GM13976 (cell line): ENCODE measurements at regions not wholly inside any gene's neighbourhood (a gene's known extent, or its start where the extent isn't known, plus 50 kb on each side); places are given as distances from the start of the nearest gene placed in this dataset.

Source experiments
- DNase-seq: peaks from one replicate; pipeline ENCODE4 v3.0.0; 2012; ENCODE audit warnings: low spot score
- in situ Hi-C: fragments of 300-500 bp; cut with MboI; formaldehyde crosslinking; loops from one replicate; pipeline ENCODE4 v1.12.0; 2022; ENCODE audit warnings: low sequenced_read_pairs, mixed read lengths, inconsistent platforms; ENCODE audit not compliant: unreplicated experiment
- TF ChIP-seq, protein P1 (sequence below): IDR thresholded peaks from 2 replicates; pipeline ENCODE4 v1.5.1; 2012; ENCODE audit warnings: borderline replicate concordance, mild to moderate bottlenecking; ENCODE audit not compliant: insufficient read depth; ENCODE audit errors: extremely low read depth, missing control alignments, control extremely low read depth

GRCh38 chr15:37518436-37518835 lies 416.0 kb upstream of the TMCO5A start:
- TF ChIP-seq, protein P1, sequence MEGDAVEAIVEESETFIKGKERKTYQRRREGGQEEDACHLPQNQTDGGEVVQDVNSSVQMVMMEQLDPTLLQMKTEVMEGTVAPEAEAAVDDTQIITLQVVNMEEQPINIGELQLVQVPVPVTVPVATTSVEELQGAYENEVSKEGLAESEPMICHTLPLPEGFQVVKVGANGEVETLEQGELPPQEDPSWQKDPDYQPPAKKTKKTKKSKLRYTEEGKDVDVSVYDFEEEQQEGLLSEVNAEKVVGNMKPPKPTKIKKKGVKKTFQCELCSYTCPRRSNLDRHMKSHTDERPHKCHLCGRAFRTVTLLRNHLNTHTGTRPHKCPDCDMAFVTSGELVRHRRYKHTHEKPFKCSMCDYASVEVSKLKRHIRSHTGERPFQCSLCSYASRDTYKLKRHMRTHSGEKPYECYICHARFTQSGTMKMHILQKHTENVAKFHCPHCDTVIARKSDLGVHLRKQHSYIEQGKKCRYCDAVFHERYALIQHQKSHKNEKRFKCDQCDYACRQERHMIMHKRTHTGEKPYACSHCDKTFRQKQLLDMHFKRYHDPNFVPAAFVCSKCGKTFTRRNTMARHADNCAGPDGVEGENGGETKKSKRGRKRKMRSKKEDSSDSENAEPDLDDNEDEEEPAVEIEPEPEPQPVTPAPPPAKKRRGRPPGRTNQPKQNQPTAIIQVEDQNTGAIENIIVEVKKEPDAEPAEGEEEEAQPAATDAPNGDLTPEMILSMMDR = no peak
- in situ Hi-C loops = no loop called here
- DNase-seq = no peak

- no peak for DNase-seq
- TF ChIP-seq, protein P1 = no peak
- in situ Hi-C loops = no loop called here
Measured at GRCh38 chr15:37520026-37520425, 414.4 kb upstream of the TMCO5A start.

DNA sequence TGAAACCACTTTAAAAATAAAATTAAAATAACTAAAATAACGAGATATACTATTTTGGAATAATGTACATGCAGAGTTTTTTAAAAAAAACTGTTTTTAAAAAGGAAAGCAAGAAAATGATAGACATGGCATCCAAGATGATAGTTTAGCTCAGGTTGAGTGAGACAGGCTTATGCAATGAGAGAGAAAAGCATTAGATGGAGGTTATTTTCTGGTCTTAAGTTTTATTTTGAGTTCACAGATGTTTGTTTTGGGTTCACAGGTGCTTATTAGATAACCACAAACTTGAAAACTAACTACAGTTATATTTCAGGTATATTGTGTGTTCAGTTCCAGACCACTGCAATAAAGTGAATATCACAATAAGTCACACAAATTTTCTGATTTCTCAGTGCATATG lies 413.6 kb upstream of the TMCO5A start:
- DNase-seq = no peak
- TF ChIP-seq, protein P1 = no peak
- in situ Hi-C loops = no loop called here

- no peak for DNase-seq
- in situ Hi-C loops = no loop called here
- TF ChIP-seq, protein P1 = no peak
Measured at GRCh38 chr15:37524601-37525000, 409.8 kb upstream of the TMCO5A start.

- TF ChIP-seq, protein P1 = no peak
- in situ Hi-C loops = no loop called here
- no peak for DNase-seq
Measured at GRCh38 chr15:37528432-37528831, 406.0 kb upstream of the TMCO5A start.

GRCh38 chr15:37536967-37537605 lies 397.4 kb upstream of the TMCO5A start:
- no peak for DNase-seq
- TF ChIP-seq, protein P1 = no peak
- in situ Hi-C loops = no loop called here
